Caco-2 (cell line): ENCODE measurements at regions not wholly inside any gene's neighbourhood (a gene's known extent, or its start where the extent isn't known, plus 50 kb on each side); places are given as distances from the start of the nearest gene placed in this dataset.

ENCODE experiments used
- BruUV-seq: library from RNA; stranded (reverse); fragments of 400-500 nt; replicated peaks from 2 replicates; lab custom pipeline; 2021; lab: Mats Ljungman, UMichigan
- CTCF ChIA-PET: fragments of 300-600 bp; sonication (Branson Sonifier 250); formaldehyde crosslinking; loops from one replicate; lab custom pipeline; 2022; ENCODE audit warnings: antibody characterized with exemption; lab: Charles Lee
- POLR2A ChIA-PET: fragments of 300-600 bp; sonication (Branson Sonifier 250); formaldehyde crosslinking; loops from one replicate; lab custom pipeline; 2022; ENCODE audit warnings: antibody characterized with exemption; lab: Charles Lee
- DNase-seq, 2 experiments: peaks; one replicate each; pipeline versions ENCODE4 v3.0.0 to v3.0.0-alpha.2; 2020 to 2022
- H3K27me3 ChIP-seq: replicated peaks from 2 replicates; pipeline ENCODE4 v1.6.0; 2011; ENCODE audit warnings: low read length; ENCODE audit not compliant: control insufficient read depth, insufficient read depth
- H3K36me3 ChIP-seq: 2 replicates; pipeline ENCODE4 v1.5.1; 2011; ENCODE audit warnings: low read length; ENCODE audit not compliant: control insufficient read depth, insufficient read depth
- H3K4me1 ChIP-seq: fragments of 250-450 bp; sonication (Bioruptor Pico); 2 replicates; pipeline ENCODE4 v1.5.1; 2020; ENCODE audit warnings: mild to moderate bottlenecking
- H3K4me3 ChIP-seq: 2 replicates; pipeline ENCODE4 v1.5.1; 2011; ENCODE audit warnings: low read depth, mild to moderate bottlenecking, control low read depth, low read length
- H3K9me3 ChIP-seq: fragments of 250-450 bp; sonication (Bioruptor Pico); 2 replicates; pipeline ENCODE4 v1.5.1; 2020; ENCODE audit warnings: mild to moderate bottlenecking, moderate library complexity
- H3K27ac Mint-ChIP-seq: one replicate; pipeline ENCODE4 v1.8.0; 2022; ENCODE audit warnings: mixed read lengths; ENCODE audit not compliant: unreplicated experiment
- H3K27me3 Mint-ChIP-seq: one replicate; pipeline ENCODE4 v1.8.0; 2022; ENCODE audit warnings: mixed read lengths; ENCODE audit not compliant: insufficient read depth, unreplicated experiment
- H3K36me3 Mint-ChIP-seq: one replicate; pipeline ENCODE4 v1.8.0; 2022; ENCODE audit warnings: mild to moderate bottlenecking, mixed read lengths; ENCODE audit not compliant: insufficient read depth, unreplicated experiment
- H3K4me1 Mint-ChIP-seq: one replicate; pipeline ENCODE4 v1.8.0; 2022; ENCODE audit warnings: low read depth, mixed read lengths; ENCODE audit not compliant: unreplicated experiment
- H3K4me3 Mint-ChIP-seq: one replicate; pipeline ENCODE4 v1.8.0; 2022; ENCODE audit warnings: mild to moderate bottlenecking, moderate library complexity, mixed read lengths; ENCODE audit not compliant: unreplicated experiment
- H3K9me3 Mint-ChIP-seq: one replicate; pipeline ENCODE4 v1.8.0; 2022; ENCODE audit warnings: mixed read lengths; ENCODE audit not compliant: unreplicated experiment
- intact Hi-C: fragments of 100-400 bp; cut with micrococcal nuclease; formaldehyde crosslinking; loops from one replicate; pipeline ENCODE4 v1.10.0; 2022; ENCODE audit not compliant: unreplicated experiment
- TF ChIP-seq, protein P1 (sequence below), 2 experiments: fragments of 200-600 bp in 1 of 2; IDR thresholded peaks; 1 replicate in 1 of 2; 2 replicates in 1 of 2; pipeline versions ENCODE4 v1.5.1 to v1.8.0; 2011 to 2022; ENCODE audit warnings: antibody characterized with exemption in 1 of 2, control low read depth in 1 of 2, inconsistent platforms in 1 of 2, low read depth in 1 of 2, low read length in 1 of 2, mild to moderate bottlenecking in 1 of 2, moderate library complexity in 1 of 2; ENCODE audit not compliant: insufficient read depth in 1 of 2, severe bottlenecking in 1 of 2, unreplicated experiment in 1 of 2

DNA sequence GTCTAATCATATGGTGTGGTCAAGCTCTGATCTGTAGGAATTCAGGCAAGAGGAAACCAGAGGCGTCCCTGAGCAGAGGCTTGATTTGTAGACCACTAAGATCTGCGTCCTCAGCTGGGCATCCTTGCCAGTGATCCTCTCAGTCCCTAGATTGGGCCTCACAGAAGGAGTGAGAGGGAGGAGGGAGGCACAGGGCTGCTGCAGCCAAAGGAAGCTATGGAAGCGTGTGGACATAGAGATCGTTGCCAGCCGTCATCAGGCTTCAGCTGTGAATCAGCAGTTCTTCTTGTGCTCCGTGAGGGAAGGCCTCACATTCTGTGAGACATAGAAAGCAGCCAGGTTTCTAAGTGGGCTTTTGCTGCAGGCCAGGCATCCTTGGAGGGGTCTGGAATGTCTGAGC lies 254.6 kb upstream of the KIRREL3 start:
- intact Hi-C loops = no loop called here
- H3K36me3 ChIP-seq = no peaks in the 10 kb centered on the region
- no peaks in the 10 kb centered on the region for H3K4me1 ChIP-seq

DNA sequence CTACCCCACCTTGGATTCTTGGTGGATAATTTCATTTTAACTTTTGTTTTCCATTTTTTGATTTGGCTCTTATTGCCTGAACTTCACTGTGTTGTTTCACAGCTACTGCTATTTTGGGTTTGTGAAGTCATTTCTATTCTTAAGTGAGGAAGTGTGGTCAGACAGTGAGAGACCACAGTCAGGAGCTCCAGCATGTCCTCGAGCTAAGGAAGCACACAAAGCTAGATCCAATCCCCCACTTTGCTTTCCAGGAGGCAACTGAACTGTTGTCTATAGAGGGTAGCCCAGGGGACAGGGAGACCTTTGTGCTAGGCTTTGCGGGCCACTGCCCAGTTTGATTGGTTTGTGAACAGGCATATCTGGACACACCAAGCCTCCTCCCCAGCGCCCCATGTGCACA lies 251.8 kb upstream of the KIRREL3 start:
- Mint-ChIP-seq H3K4me3 (no peak overlapping the region), H3K36me3 (no peaks in the 10 kb centered on the region), H3K27ac (no peak overlapping the region), H3K27me3 (peaks cover 15% of the 10 kb centered on the region), H3K9me3 (no peaks in the 10 kb centered on the region), H3K4me1 (no peaks in the 10 kb centered on the region)
- ChIA-PET POLR2A (no interaction called here), CTCF (no interaction called here)
- Histone ChIP-seq H3K27me3 (no peaks in the 10 kb centered on the region), H3K9me3 (no peaks in the 10 kb centered on the region), H3K4me3 (no peak overlapping the region), H3K36me3 (no peaks in the 10 kb centered on the region), H3K4me1 (no peaks in the 10 kb centered on the region)
- BruUV-seq = no TSS peak
- TF ChIP-seq, protein P1, sequence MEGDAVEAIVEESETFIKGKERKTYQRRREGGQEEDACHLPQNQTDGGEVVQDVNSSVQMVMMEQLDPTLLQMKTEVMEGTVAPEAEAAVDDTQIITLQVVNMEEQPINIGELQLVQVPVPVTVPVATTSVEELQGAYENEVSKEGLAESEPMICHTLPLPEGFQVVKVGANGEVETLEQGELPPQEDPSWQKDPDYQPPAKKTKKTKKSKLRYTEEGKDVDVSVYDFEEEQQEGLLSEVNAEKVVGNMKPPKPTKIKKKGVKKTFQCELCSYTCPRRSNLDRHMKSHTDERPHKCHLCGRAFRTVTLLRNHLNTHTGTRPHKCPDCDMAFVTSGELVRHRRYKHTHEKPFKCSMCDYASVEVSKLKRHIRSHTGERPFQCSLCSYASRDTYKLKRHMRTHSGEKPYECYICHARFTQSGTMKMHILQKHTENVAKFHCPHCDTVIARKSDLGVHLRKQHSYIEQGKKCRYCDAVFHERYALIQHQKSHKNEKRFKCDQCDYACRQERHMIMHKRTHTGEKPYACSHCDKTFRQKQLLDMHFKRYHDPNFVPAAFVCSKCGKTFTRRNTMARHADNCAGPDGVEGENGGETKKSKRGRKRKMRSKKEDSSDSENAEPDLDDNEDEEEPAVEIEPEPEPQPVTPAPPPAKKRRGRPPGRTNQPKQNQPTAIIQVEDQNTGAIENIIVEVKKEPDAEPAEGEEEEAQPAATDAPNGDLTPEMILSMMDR (IDR thresholded peaks at IDR 0.05; ENCODE audit: insufficient read depth in 1 of 2, low read depth in 1 of 2, low read length in 1 of 2, severe bottlenecking in 1 of 2, unreplicated experiment in 1 of 2) = no peak
- intact Hi-C loops = no loop called here
- DNase-seq = no peak

More for the DNA sequence above, 254.6 kb upstream of the KIRREL3 start:
- ChIA-PET CTCF (no interaction called here), POLR2A (no interaction called here)
- Mint-ChIP-seq H3K4me1 (no peaks in the 10 kb centered on the region), H3K9me3 (no peaks in the 10 kb centered on the region), H3K27ac (no peak overlapping the region), H3K4me3 (no peak overlapping the region), H3K27me3 (peaks cover 13% of the 10 kb centered on the region), H3K36me3 (no peaks in the 10 kb centered on the region)
- no peaks in the 10 kb centered on the region for H3K27me3 ChIP-seq
- TF ChIP-seq, protein P1 (IDR thresholded peaks at IDR 0.05; ENCODE audit: insufficient read depth in 1 of 2, low read depth in 1 of 2, low read length in 1 of 2, severe bottlenecking in 1 of 2, unreplicated experiment in 1 of 2) = no peak
- BruUV-seq = no TSS peak
- no peaks in the 10 kb centered on the region for H3K9me3 ChIP-seq
- no peak overlapping the region for H3K4me3 ChIP-seq
- no peak for DNase-seq

DNA sequence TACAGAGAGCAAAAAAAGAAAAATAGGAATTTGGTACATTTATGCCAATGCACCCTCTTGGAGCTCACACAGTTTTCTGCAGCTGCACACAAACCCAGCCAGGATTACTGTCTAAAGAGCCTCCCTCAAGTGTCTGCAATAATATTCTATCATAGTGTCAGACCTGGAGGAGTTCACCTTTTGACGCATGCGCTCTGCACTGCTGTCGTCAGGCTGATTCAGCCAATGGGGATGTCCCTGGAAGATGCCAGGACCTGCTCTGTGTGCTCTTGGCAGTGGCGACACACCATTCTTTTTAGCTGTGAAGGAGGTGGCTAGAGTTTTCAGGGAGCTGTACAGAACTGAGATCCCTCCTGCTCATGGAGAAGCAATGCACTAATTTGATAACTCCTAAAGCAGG lies 249.0 kb upstream of the KIRREL3 start:
- ChIA-PET CTCF (interaction anchor here (0.6 kb wide), 1 partner anchor 809 kb away, joined by 3 read pairs; no protein-coding TSS in a partner anchor), POLR2A (no interaction called here)
- Histone ChIP-seq H3K4me1 (no peaks in the 10 kb centered on the region), H3K4me3 (no peak overlapping the region), H3K9me3 (no peaks in the 10 kb centered on the region), H3K36me3 (no peaks in the 10 kb centered on the region), H3K27me3 (no peaks in the 10 kb centered on the region)
- Mint-ChIP-seq H3K4me3 (no peak overlapping the region), H3K36me3 (no peaks in the 10 kb centered on the region), H3K27me3 (peaks cover 21% of the 10 kb centered on the region), H3K27ac (no peak overlapping the region), H3K9me3 (no peaks in the 10 kb centered on the region), H3K4me1 (no peaks in the 10 kb centered on the region)
- no peak for DNase-seq
- TF ChIP-seq, protein P1 (IDR thresholded peaks at IDR 0.05; ENCODE audit: insufficient read depth in 1 of 2, low read depth in 1 of 2, low read length in 1 of 2, severe bottlenecking in 1 of 2, unreplicated experiment in 1 of 2) = no peak
- intact Hi-C loops = no loop called here
- no TSS peak for BruUV-seq
